GM18499 (cell line): ENCODE measurements at regions not wholly inside any gene's neighbourhood (a gene's known extent, or its start where the extent isn't known, plus 50 kb on each side); places are given as distances from the start of the nearest gene placed in this dataset.
"Not testable (repeated sequence)": the region's sequence is repeated elsewhere in the genome, so short reads cannot be mapped to it uniquely, and the experiment has no call there.

Source experiments
- ATAC-seq: cut with Tn5 transposase; IDR thresholded peaks from one replicate; pipeline ENCODE4 v1.9.1; 2021; ENCODE audit warnings: moderate number of reproducible peaks; ENCODE audit not compliant: insufficient read depth, unreplicated experiment

DNA sequence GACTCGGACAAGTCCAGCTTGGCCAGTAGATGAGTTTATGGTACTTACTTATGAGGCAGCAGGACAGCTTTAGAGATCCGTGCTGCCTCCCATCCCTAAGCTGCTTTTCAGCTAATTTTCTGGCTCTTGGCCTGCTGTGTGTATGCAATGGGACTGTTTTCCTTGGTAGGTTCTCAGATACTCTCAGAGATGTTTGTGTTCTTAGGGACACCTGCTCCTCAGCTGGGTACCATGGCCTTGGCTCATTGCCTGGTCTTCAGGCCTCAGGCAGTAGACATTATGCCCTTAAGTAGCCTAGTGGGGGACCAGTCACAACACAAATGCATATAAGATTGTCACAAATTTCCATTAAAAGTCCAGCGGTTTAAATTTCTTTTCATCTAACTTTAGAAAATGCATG is 688.0 kb downstream of the PCDH7 start:
- no peak for ATAC-seq

DNA sequence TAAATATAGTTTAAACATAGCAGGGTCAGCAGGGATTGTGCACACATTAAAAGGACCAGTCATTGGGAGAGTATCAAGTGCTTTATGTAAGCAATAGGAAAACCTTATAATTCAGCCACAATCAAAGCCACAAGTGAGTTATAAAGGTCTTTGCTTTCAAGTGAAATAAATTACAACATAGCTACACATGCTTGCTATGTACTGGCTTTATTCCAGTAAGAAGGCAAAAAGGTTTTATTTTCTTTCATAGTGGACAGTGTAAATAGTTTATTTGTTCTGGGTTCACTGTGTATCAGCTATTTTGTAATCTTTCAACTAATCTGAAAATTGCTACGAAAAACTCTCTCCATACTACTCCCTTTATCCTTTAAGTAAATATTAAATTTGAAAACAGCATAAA is 691.4 kb downstream of the PCDH7 start:
- ATAC-seq: no peak

DNA sequence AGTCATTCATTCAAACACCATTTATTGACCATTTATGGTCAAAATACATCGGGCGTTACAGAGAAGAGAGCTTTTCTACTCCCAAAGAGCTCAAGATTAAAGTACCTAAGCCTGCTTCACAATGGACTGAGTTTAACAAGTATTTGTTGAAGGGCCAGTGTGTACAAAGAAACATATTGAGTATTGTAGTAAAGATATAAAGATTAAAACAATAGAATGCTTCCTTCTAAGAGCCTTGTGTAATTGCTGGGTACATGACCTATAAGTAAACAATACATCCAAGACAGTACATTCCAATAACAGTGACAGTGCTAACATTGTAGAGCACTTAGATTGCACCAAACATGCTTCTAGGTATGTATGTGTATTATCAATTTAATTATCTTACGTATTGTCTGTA is 695.5 kb downstream of the PCDH7 start:
- no peak for ATAC-seq

DNA sequence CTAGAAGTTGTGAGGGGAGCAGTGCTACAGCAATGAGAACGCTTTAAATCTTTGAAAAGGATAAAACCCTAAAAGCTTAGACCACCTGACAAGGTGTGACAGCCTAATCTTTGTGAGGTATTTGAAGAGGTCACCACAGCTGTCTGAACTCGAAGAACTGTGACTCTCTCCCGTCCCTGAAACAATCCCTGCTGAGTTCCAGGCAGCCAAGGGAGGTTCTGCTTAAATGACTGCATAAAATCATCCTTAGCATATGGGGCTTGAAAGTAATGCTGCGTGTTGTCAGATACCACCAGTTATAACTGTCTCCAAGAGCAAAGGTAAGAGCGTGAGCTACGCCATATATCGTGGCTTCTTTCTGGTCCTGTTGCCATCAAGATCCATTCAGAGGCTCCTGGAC is 696.3 kb downstream of the PCDH7 start:
- no peak for ATAC-seq

DNA sequence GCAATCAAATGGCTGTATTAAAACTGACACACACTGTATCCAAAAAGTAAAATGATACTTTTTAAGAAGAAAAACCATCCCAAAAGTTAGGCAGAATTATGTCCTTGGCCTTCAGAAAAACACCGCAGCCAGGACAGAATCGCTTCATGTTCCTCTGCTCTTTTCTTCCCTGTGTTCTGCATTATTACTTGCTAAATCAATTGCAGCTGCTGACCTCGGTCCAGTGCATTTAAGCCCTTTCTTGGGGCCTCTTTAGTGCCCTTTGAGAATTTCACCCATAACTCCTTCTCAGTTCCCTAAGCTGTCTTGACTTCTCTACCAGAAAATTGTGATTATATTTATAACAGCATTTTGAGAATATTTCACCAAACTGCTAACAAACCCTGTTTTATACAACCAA is 696.9 kb downstream of the PCDH7 start:
- no peak for ATAC-seq

DNA sequence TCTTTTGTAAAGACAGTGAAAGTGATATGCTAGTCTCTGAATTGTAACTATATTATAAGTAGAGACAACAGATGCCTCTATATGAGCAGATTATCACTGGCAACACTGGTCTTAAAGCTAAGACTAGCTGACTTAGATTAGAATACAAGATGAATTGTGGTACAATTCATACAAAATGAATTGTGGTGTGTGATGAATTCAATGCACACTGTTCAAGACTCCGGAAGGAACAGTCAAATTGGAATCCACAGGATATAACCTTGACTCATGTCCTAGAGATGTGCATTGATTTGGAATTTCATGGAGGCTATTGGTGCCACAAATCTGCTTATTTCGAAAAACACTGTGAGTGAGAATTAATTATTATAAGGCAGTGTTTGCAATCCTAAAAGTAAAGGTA is 701.8 kb downstream of the PCDH7 start:
- no peak for ATAC-seq

DNA sequence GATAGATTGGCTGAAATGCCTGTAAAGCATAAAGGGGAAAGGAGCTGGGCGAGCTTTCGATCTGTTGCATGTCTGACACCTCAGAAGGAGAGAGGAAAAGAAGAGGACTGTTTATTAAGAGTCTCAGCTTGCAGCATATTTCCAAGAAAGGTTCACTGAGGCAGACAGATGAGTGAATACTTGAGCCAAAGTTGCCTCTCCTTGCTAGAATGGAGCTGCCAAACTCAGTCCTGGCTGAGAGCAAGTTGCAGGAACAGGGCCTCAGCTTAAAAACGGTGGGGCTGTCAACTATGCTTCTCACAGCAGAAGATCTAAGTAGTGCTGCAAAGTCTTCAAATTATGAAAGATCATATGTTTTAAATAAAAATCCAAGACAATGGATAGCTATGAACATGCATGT is 707.5 kb downstream of the PCDH7 start:
- ATAC-seq: no peak

DNA sequence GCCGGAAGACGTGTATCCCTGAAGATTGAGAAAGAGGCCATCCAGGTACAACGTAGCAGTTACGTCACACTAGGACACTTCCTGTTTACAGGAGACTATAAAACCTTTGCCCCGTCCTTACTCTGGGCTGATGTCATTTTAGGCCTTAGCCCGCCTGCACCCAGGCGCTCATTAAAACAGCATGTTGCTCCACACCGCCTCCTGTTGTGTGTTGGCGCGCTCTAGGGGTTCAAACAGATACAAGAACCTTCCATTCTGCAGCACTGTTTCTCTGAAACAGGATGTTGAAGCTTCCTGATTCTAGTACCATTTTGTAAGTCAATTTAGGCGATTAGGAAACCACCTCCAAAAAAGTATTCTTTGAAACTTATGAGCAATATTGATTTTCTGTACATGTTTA is 722.1 kb downstream of the PCDH7 start:
- ATAC-seq: no peak

DNA sequence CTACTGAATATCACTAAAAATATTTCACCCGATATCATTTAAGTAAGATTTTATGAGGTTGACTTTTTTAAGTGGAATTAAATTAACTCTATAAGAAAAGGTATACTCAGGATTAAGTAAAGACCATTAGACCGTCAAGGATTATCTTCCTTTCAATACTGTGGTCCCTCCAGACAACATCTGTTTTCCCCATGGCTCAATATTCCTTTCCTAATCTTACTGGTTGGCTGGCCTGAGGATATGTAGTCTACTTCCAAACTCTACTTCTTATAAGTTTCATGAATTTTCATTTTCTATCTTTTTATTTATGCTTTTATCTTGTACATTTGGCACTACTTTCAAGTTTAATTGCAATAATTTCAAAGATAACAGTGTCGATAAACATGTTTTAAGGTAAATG is 725.4 kb downstream of the PCDH7 start:
- ATAC-seq: no peak

DNA sequence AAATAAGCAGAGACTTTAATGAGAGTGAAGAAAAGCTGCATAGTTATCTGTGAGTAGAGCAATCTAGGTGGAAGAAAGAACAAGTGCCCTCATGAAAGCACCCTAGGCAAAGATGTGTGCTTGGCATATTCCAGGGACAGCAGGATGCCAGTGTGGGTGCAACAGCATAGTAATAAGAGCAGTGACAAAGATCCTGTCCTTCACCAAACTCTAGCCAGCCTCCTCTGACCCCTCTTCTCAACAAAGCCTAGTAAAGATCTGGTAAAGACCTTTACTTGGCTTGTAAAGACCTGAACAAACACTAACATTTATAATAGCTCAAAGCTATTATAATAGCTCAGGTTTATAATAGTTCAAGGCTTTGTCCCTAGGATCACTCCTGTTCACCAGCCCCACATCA is 735.4 kb downstream of the PCDH7 start:
- no peak for ATAC-seq

DNA sequence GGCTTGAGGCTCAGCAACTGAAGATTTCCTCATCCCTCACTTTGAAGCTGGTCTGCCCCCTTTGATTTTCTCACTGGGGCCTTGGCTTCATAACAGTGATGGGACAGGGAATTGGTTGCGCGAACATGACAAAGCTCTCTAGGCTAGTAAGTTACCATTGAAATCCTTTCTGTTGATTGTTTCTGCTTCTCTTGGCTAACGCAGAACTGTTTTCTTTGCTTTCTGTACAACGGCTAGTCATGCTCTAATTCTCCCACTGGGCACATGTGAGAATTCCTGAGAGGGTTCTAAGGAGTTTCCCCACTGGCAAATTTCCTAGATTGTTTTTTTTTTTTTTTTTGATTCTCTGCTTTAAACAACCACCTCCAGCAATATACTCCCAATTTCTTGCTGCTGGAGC is 738.6 kb downstream of the PCDH7 start:
- no peak for ATAC-seq

DNA sequence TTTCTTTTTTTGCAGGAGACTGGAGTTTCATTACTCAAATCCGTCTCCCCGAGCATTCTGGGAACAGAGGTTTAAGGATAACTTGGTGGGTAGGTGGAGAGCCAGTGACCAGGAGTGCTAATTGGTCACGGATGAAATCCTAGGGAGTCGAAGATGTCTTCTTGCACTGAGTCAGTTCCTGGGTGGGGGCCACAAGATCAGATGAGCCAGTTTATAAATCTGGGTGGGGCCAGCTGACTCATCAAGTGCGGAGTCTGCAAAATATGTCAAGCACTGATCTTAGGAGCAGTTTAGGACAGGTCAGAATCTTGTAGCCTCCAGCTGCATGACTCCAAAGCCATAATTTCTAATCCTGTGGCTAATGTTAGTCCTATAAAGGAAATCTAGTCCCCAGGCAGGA is 741.3 kb downstream of the PCDH7 start:
- no peak for ATAC-seq

DNA sequence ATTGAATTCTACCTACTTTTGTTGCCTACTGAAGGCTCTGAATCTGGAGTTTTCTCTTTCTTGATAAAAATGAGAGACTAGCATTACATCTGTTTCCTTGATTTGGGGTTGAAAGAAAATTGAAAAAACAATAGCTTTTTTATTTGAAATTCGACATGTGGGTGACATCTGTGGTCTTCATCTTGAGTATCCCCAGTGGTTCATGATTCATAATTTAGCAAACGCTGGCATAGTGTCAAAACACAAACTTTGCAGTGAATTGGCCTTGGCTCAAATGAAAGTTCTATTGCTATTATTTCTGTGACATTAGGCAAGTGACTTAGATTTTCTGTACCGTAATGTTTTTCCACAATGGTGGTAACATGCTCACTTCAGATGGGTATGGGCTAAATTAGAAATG is 747.6 kb downstream of the PCDH7 start:
- no peak for ATAC-seq

DNA sequence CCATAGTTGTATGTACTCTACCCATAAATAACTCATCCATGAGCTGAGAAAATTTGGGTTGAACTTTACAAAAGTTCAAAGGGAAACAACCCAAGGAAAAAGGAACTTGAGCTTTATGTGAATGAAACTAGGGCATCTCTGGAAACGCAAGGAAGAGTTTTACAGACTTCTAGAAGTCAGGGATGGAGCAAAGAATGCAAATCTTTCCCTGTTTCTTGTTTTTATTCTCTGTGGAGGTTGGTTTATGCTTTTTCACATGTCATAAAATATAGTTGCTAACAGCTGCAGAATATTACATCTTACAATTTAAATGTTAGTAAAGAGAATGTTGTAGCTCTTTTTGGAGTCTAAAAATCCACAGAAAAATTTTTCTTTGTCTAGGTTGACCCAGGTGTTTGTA is 754.1 kb downstream of the PCDH7 start:
- no peak for ATAC-seq

DNA sequence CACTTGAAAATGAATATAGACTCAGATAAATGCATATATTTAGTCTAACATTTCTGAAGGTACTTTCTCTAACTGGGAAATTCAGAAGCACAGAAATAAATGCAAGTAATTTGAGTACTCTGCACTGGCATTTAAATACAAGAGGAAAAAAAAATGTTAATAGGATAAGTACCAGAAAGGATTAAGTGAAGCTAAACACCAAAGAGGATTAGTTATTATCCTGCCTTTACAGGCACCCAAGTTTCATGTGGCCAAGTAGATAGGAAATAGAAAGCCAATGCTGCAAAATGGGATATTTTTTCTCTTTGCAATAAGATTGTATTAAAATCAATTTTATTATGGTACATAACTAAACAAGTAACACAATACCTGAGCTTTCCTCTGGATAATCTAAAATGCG is 762.5 kb downstream of the PCDH7 start:
- no peak for ATAC-seq

DNA sequence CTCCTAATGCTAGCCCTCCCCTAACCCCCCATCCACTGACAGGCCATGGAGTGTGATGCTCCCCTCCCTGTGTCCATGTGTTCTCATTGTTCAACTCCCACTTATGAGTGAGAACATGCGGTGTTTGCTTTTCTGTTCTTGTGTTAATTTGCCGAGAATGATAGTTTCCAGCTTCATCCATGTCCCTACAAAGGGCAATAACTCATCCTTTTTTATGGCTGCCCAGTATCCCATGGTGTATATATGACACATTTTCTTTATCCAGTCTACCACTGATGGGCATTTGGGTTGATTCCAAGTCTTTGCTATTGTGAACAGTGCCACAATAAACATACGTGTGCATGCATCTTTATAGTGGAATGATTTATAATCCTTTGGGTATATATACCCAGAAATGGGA is 779.0 kb downstream of the PCDH7 start:
- not testable (repeated sequence) for ATAC-seq

DNA sequence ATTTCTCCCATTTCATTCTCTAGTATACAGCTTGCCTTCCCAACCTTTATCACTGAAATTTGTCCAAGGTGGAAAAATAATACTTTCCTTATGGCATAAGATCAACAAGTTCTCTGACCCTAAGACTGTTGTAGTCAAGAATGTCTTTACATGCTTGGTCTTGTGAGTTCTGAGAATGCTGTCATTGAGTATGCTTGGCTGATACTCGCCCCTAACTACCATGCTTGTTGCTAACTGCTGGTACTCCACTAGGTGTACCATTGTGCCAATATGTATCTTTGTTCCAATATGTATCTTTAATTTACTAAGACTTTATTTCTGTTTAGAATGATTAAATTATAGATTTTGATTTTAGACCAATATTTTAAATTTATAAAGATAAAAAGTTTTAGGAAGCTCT is 796.4 kb downstream of the PCDH7 start:
- ATAC-seq: no peak

DNA sequence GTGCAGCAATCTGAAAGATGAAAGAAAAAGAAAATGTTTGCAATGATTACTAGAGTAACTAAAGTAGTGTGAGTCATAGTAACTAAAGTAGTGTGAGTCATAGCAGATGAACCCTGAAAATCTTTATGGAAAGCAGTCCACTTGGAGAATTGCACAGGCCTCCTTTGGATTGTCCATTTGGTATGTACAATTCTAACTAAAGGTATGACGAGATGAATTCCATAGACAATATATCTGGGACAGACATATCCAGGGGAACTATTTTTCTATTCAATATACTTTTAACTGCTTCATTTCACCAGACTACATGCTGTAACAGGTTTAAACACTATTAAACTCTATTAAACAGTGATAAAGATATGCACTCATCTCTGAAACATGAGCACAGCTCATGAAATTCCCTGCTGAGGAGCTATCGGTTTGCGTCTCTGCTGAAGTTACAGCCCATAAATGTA is 798.7 kb downstream of the PCDH7 start:
- ATAC-seq: no peak

DNA sequence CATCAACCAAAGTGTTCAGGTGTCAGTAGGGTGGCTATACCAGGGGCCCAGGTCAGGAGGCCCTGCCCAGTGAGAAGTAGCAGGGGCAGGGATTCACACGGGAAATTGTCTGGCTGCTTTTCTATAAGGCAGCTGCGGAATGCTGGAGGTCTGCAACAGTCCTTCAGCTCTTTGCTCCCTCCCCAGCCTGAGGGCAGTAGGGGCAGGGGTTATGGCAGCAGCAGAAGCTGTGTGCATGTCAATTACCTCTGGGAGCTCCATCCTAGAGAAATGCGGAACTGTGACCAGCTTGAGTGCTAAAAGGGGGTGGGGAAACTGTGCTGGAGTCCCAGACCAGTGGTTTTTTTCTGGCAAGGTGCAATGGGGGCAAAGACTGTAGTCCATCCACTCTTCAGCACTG is 810.4 kb downstream of the PCDH7 start:
- ATAC-seq: no peak

DNA sequence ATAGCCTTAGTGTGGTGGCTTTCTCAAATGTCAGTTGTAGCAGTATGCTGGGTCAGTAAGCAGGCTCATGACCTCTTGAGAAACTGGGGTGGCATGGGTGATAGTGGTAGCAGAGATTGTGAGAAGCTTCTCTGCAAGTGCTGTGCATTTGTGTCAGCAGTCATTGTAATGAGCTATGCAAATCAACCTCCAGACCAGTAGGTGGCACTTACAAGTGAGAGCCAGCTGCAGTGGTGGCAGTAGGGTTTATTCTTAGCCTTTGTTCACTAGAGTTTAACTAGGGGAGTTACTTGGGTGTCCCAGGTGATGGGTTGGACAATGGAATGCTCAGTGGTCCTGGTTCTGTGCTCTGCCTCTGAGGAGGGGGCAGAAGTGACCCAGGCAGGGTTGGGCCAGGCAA is 818.7 kb downstream of the PCDH7 start:
- ATAC-seq: no peak

DNA sequence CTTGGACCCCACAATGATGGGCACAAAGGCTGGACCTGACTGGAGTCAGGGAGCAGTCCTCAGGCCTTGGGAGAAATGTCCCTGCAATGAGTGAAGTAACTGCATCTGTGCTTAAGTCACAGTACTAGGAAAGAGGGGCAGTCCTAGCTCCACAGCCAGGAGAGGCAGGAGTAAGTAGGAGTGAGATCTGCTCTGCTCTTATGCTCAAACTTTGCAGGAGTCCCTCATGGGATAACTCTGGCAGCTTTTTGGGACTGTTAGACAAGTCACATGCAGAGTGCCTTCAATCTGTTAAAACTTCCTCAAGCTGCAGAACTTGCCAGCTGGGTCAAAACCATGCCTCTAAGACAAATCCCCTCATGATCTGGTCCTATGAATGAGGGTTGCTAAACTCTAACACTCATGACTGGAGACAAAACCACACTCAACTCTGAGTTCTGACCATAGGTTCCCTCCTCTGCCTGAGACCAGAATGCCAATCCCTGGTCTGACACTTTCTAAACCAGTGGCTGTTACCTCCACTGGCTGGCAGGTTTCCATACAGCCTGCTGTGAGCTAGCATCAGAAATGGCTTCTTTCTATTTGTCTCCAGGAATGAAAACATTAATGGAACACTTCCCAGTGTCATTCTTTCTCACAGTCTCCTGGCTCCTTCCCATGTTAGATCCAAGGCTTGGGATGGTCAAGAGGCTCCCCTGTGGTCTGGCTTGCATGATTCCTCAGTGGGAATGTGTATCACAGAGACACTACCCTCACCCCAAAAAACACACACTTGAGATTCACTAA is 819.3 kb downstream of the PCDH7 start:
- no peak for ATAC-seq

DNA sequence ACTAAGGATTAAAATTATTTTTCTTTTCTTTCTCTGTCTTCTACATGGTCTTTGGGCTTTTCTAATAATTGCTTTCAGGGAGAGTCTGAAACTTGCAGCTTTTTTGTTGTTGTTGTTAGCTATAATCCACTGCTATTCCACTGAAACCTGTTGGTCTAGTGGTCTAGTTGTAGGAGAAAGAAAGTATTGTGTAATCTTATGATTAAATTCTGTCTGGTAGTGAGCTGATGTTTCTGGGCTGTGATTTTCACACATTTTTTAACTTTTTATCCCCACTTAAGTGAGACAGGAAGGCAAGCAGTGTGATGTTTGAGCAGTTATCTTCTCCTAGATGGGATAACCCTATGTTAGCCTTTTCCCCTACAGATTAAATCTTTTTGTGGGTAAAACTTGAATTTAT is 825.2 kb downstream of the PCDH7 start:
- ATAC-seq: no peak

DNA sequence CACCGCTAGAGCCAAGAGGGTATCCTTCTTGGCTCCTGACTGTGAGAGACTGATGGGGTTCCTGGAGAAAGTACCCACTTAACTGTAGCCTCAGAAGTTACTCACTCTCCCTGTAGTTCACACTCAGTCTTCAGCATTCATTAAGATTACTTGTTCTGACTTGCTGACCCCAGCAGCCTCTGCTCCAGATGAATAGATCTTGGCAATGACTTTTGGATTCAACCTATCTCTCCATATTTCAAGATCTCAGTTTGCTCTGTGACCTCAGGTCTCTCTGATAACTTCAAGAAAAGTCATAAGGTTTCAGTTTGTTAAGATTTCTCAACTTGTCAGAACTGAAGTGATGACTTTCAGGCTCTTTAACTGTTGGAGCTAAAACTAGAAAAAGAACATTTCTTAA is 825.6 kb downstream of the PCDH7 start:
- no peak for ATAC-seq
